Omental fat pad (tissue), 3 donors: ENCODE measurements at regions not wholly inside any gene's neighbourhood (a gene's known extent, or its start where the extent isn't known, plus 50 kb on each side); places are given as distances from the start of the nearest gene placed in this dataset.
A peak's percentile ranks its signal among the peaks of the same experiment; 100 is the strongest.

ENCODE experiments used
- ATAC-seq: fragments of 150-250 bp; one replicate; pipeline ENCODE4 v1.9.1; 2016; ENCODE audit warnings: mild to moderate bottlenecking, moderate library complexity; ENCODE audit not compliant: low FRiP score
- DNase-seq: peaks from one replicate; pipeline ENCODE4 v3.0.0-alpha.2; 2019; ENCODE audit warnings: low spot score
- TF ChIP-seq, protein P1 (sequence below), 3 donors: fragments of 450-650 bp; IDR thresholded peaks; one replicate each; pipeline ENCODE4 v1.5.1; 2016 to 2017; ENCODE audit warnings: antibody characterized with exemption in 3 of 3, mild to moderate bottlenecking in 3 of 3, moderate library complexity in 2 of 3

DNA sequence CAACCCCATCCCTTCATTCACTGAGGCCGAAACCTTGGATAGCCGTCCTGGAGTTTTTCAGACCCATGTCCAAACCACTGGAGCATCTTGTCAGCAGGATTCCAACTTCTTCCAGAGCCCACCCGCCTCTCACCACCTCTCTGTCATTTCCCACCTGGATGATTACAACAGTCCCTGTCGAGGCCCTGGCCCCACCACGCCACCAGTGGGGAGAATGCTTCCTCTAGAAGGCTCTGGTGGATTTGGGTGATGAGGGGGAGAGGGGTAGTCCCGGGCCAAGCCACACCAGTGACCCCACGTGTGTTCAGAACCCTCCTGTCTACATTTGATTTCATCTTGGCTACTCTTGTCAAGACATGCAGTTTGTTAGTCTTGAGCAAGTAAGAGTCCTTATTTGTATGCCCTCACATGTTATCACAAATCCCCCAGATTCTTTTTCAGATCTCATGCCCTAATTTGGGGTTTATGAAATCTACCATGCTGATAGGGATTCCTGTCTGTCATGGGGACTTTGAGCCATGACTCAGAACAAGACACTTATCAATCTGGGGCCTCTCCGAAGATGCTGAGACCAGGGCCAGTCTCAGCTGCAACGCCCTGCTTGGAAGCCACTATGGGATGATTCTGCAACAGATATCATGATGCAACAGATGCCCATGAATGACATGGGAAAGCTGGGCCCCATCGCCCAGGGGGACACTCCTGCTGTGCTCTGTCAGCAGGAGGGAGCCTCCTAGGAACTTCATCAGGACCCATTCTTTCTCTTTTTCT, 186.1 kb downstream of the ZFP36L2 start:
- no peak for DNase-seq
- TF ChIP-seq, protein P1, sequence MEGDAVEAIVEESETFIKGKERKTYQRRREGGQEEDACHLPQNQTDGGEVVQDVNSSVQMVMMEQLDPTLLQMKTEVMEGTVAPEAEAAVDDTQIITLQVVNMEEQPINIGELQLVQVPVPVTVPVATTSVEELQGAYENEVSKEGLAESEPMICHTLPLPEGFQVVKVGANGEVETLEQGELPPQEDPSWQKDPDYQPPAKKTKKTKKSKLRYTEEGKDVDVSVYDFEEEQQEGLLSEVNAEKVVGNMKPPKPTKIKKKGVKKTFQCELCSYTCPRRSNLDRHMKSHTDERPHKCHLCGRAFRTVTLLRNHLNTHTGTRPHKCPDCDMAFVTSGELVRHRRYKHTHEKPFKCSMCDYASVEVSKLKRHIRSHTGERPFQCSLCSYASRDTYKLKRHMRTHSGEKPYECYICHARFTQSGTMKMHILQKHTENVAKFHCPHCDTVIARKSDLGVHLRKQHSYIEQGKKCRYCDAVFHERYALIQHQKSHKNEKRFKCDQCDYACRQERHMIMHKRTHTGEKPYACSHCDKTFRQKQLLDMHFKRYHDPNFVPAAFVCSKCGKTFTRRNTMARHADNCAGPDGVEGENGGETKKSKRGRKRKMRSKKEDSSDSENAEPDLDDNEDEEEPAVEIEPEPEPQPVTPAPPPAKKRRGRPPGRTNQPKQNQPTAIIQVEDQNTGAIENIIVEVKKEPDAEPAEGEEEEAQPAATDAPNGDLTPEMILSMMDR (IDR thresholded peaks at IDR 0.05), result no peak
- no peak for ATAC-seq

DNA sequence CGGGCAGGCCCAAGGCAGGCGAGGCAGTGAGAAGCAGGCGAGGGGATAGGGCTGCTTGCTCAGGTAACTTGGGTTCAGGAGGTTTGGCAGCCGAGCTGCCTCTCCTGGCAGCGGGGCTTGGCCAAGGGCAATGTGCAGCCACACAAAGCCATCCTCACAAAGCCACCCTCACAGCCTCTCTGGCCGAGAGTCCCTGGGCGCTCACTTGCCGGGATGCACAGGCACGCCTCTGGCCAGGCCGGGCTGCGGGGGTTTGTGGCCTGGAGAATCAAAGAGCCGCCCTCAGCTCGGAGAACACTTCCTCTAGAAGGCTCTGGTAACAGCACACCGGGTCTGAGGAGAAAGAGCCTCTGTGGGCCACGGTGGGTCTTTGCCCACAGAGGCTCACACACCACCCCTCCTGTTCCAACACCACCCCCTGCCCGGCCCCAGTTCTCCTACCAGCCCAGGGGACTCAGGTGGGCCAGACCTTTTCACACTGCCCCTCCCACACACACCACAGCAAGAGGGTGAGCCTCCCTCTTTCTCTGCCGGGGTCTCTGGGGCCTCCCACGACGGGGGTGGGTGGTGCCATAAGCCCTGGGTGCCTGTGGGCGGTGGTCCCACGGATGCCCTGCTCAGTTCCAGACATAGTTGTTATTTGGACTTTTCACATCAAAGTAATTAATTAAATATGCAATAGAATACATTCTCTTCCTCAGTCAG, 186.9 kb downstream of the ZFP36L2 start:
- ATAC-seq (no peak), DNase-seq (no peak)
- TF ChIP-seq, protein P1 (IDR thresholded peaks at IDR 0.05), result no peak

DNA sequence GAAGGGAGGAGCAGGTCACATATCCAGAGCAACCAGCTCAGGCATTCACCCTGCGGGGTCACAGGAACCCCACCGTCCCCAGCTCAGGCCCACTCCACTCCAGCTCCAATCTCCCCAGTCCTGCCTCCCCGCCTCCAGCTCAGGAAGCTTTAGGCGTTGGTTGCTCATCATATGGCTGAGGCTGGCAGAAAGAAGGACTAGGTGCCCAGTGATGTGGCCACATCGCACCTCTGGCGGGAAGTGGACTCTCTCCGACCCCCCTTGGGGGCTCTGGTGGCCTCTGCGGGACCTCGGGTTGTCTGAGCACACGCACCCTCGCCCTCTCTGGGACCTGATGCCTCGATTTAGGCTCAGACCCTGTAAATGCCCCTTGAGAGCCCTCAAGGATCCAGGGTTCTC, 187.7 kb downstream of the ZFP36L2 start:
- ATAC-seq (no peak), DNase-seq (no peak)
- TF ChIP-seq, protein P1 (IDR thresholded peaks at IDR 0.05), result no peak

DNA sequence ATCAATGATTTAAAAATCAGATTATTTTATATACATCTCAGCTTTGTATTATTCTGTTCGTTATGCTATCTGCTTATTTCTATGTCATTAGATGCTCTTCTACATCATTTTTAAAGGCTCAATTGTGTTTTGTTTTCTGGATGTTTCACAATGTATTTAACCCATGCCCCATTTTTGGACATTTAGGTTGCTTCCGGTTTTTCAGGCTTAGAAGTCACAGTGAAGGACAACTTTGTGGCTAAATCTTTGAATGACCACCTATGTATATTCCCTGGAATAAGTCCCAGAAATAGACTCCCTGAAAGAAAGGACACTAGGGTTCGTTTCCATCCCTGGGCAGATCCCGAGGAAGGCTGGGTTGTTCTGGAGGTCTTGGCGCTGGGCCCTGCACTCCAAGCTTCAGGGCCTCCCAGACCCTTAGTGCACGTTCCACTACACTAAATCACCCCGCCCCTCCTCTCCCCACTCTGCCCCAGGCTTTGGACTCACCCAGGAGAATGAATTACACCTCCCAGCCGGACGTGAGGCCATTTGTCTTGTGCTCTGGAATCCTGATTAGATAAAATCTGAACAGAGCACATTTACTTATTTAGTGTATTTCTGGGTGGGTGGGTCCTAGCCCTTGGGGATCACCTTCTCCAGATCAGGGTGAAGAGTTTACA, 188.2 kb downstream of the ZFP36L2 start:
- TF ChIP-seq, protein P1 (IDR thresholded peaks at IDR 0.05), result no peak
- ATAC-seq (peak; percentile 19), DNase-seq (no peak)

DNA sequence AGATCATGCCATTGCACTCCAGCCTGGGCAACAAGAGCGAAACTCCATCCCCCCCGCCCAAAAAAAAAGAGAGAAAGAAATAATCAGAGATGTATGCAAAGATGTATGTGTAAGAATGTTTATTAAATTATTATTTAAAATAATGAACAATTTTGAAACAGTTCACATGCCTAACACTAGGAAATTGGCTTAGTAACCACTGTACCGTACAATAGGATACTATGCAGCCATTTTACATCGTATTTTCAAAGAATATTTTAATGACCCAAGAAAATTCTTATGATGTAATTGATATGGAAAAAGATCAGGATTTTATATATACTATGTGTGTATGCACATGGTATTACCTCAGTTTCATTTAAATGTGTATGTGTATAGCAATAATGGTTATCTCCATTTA, 190.5 kb downstream of the ZFP36L2 start:
- DNase-seq, result no peak
- ATAC-seq, result no peak
- TF ChIP-seq, protein P1 (IDR thresholded peaks at IDR 0.05), result no peak

DNA sequence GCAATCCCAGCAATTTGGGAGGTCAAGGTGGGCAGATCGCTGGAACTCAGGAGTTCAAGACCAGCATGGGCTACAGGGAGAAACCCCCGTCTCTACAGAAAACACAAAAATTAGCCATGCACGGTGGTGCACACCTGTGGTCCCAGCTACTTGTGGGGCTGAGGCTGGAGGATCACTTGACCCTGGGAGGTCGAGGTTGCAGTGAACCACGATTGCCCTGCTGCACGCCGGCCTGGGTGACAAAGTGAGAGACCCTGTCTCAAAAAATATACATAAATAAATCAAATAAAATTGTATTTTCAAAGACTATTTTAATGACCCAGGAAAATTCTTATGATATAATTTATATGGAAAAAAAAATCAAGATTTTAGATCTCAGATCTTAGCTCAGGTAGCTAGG, 191.5 kb downstream of the ZFP36L2 start:
- TF ChIP-seq, protein P1 (IDR thresholded peaks at IDR 0.05), result no peak
- ATAC-seq (no peak), DNase-seq (no peak)
